ENCODE measurements at regions not wholly inside any gene's neighbourhood (a gene's known extent, or its start where the extent isn't known, plus 50 kb on each side); places are given as distances from the start of the nearest gene placed in this dataset.
"Not testable (repeated sequence)": the region's sequence is repeated elsewhere in the genome, so short reads cannot be mapped to it uniquely, and the experiment has no call there.

GRCh38 chr18:71327850-71328249 lies 1039.0 kb downstream of the SOCS6 start:
- no peak for DNase-seq

- DNase-seq: no peak
Observed at GRCh38 chr18:71327441-71327840, 1038.6 kb downstream of the SOCS6 start.

- DNase-seq: no peak
Observed at GRCh38 chr18:71326826-71327225, 1038.0 kb downstream of the SOCS6 start.

- DNase-seq: no peak
Observed at GRCh38 chr18:71324356-71324755, 1035.5 kb downstream of the SOCS6 start.

- DNase-seq: no peak
Observed at GRCh38 chr18:71322201-71322600, 1033.4 kb downstream of the SOCS6 start.

GRCh38 chr18:71321319-71321718 lies 1032.5 kb downstream of the SOCS6 start:
- DNase-seq: no peak

GRCh38 chr18:71304856-71305255 lies 1016.0 kb downstream of the SOCS6 start:
- DNase-seq: no peak

GRCh38 chr18:71303743-71304142 lies 1014.9 kb downstream of the SOCS6 start:
- DNase-seq: not testable (repeated sequence)

- DNase-seq: no peak
Observed at GRCh38 chr18:71301596-71301995, 1012.8 kb downstream of the SOCS6 start.

- not testable (repeated sequence) for DNase-seq
Observed at GRCh38 chr18:71294201-71294600, 1005.4 kb downstream of the SOCS6 start.

GRCh38 chr18:71293322-71293721 lies 1004.5 kb downstream of the SOCS6 start:
- DNase-seq: no peak

GRCh38 chr18:71287268-71287667 lies 998.4 kb downstream of the SOCS6 start:
- no peak for DNase-seq

- DNase-seq: no peak
Observed at GRCh38 chr18:71252351-71252865, 963.6 kb downstream of the SOCS6 start.

- DNase-seq: no peak
Observed at GRCh38 chr18:71250191-71250590, 961.3 kb downstream of the SOCS6 start.

GRCh38 chr18:71249791-71250190 lies 960.9 kb downstream of the SOCS6 start:
- DNase-seq: no peak

- DNase-seq: no peak
Observed at GRCh38 chr18:71242981-71243380, 954.1 kb downstream of the SOCS6 start.

- no peak for DNase-seq
Observed at GRCh38 chr18:71238974-71239624, 950.3 kb downstream of the SOCS6 start.

GRCh38 chr18:71237641-71238040 lies 948.8 kb downstream of the SOCS6 start:
- DNase-seq: no peak

GRCh38 chr18:71233177-71233576 lies 944.3 kb downstream of the SOCS6 start:
- DNase-seq: no peak

- DNase-seq: no peak
Observed at GRCh38 chr18:71223486-71223885, 934.6 kb downstream of the SOCS6 start.

GRCh38 chr18:71221405-71221804 lies 932.6 kb downstream of the SOCS6 start:
- no peak for DNase-seq

GRCh38 chr18:71212739-71213138 lies 923.9 kb downstream of the SOCS6 start:
- DNase-seq: not testable (repeated sequence)

- no peak for DNase-seq
Observed at GRCh38 chr18:71212222-71212621, 923.4 kb downstream of the SOCS6 start.

GRCh38 chr18:71209944-71210343 lies 921.1 kb downstream of the SOCS6 start:
- DNase-seq: no peak

GRCh38 chr18:71194438-71194837 lies 905.6 kb downstream of the SOCS6 start:
- DNase-seq: no peak

All from NCI-H2107 (cell line).